KMS-11 (cell line): ENCODE measurements at regions not wholly inside any gene's neighbourhood (a gene's known extent, or its start where the extent isn't known, plus 50 kb on each side); places are given as distances from the start of the nearest gene placed in this dataset.

Source experiments
- H2AFZ ChIP-seq: fragments of 200-600 bp; sonication (generic); 2 replicates; pipeline ENCODE4 v1.6.1; 2016; ENCODE audit warnings: antibody characterized with exemption, mixed run types, low read depth
- H3K27ac ChIP-seq: fragments of 200-600 bp; sonication (generic); 2 replicates; pipeline ENCODE4 v1.6.1; 2016; ENCODE audit warnings: mild to moderate bottlenecking, mixed run types
- H3K27me3 ChIP-seq: fragments of 200-600 bp; sonication (generic); 2 replicates; pipeline ENCODE4 v1.6.1; 2017; ENCODE audit warnings: mild to moderate bottlenecking, low read depth, mixed run types, moderate library complexity; ENCODE audit not compliant: insufficient read depth
- H3K36me3 ChIP-seq: fragments of 200-600 bp; sonication (generic); 2 replicates; pipeline ENCODE4 v1.6.1; 2017; ENCODE audit warnings: mild to moderate bottlenecking, mixed run types; ENCODE audit not compliant: insufficient read depth
- H3K4me1 ChIP-seq: fragments of 200-600 bp; sonication (generic); 2 replicates; pipeline ENCODE4 v1.6.1; 2016; ENCODE audit warnings: mild to moderate bottlenecking, low read depth, mixed run types; ENCODE audit not compliant: poor library complexity, severe bottlenecking
- H3K4me2 ChIP-seq: fragments of 200-600 bp; sonication (generic); 2 replicates; pipeline ENCODE4 v1.7.0; 2016; ENCODE audit warnings: mild to moderate bottlenecking, mixed run types
- H3K4me3 ChIP-seq: fragments of 200-600 bp; sonication (generic); IDR thresholded peaks from 2 replicates; pipeline ENCODE4 v1.6.1; 2017; ENCODE audit warnings: low read depth, low read length, mixed read lengths; ENCODE audit not compliant: insufficient read depth
- H3K79me2 ChIP-seq: fragments of 200-600 bp; sonication (generic); 2 replicates; pipeline ENCODE4 v1.6.1; 2016; ENCODE audit warnings: low read depth, mixed run types; ENCODE audit not compliant: insufficient read depth
- H3K9ac ChIP-seq: fragments of 200-600 bp; sonication (generic); 2 replicates; pipeline ENCODE4 v1.6.1; 2016; ENCODE audit warnings: mild to moderate bottlenecking, mixed run types
- H4K20me1 ChIP-seq: fragments of 200-600 bp; sonication (generic); 2 replicates; pipeline ENCODE4 v1.6.1; 2016; ENCODE audit warnings: mild to moderate bottlenecking, mixed run types; ENCODE audit not compliant: insufficient read depth
- TF ChIP-seq, protein P1 (sequence below): fragments of 200-600 bp; sonication (generic); conservative IDR thresholded peaks from 2 replicates; pipeline ENCODE4 v1.6.1; 2017; ENCODE audit warnings: low read depth, mild to moderate bottlenecking, antibody characterized with exemption, low read length, moderate library complexity, mixed read lengths

DNA sequence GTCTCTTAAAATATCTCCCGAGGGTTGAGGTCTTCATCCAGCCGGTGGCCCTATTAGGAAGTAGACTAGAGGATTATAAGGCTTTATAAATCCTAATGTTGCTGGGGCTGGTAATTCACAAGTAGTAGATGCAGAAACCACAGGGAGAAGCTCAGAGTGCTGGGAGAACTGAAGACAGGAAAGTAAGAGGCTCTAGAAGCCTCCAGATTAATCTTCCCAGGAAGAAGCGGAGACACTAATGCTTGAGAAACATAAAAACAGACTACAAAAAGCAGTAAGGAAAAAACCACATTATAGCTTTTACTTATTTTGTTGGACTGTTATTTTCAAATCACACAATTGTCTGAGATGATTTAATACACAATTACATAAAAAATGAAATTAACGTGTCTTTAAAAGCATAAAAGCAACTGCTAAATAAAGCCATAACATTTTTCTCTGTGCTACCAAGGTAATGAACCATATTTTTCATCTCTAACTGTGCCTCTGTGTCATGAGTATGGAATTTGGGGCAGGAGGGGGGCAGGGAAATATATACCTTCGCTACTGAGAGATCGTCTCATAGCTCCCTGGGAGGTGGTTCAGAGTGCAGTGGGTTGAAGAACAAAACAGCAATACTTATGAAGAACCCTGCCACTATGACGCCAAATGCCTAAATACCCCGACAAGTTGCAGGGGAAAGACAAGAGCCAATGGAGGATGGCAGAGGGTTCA, 806.2 kb upstream of the WWC1 start:
- TF ChIP-seq, protein P1, sequence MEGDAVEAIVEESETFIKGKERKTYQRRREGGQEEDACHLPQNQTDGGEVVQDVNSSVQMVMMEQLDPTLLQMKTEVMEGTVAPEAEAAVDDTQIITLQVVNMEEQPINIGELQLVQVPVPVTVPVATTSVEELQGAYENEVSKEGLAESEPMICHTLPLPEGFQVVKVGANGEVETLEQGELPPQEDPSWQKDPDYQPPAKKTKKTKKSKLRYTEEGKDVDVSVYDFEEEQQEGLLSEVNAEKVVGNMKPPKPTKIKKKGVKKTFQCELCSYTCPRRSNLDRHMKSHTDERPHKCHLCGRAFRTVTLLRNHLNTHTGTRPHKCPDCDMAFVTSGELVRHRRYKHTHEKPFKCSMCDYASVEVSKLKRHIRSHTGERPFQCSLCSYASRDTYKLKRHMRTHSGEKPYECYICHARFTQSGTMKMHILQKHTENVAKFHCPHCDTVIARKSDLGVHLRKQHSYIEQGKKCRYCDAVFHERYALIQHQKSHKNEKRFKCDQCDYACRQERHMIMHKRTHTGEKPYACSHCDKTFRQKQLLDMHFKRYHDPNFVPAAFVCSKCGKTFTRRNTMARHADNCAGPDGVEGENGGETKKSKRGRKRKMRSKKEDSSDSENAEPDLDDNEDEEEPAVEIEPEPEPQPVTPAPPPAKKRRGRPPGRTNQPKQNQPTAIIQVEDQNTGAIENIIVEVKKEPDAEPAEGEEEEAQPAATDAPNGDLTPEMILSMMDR, result no peak
- no peaks in the 10 kb centered on the region for H3K79me2 ChIP-seq
- H3K27ac ChIP-seq, result no peak overlapping the region

GRCh38 chr5:167488371-167488770, 803.1 kb upstream of the WWC1 start:
- Histone ChIP-seq H3K79me2 (no peaks in the 10 kb centered on the region), H3K4me2 (no peak overlapping the region), H3K36me3 (no peaks in the 10 kb centered on the region), H2AFZ (no peak overlapping the region), H3K4me3 (no peak overlapping the region), H4K20me1 (no peaks in the 10 kb centered on the region), H3K9ac (no peak overlapping the region), H3K27me3 (no peaks in the 10 kb centered on the region), H3K4me1 (no peaks in the 10 kb centered on the region), H3K27ac (no peak overlapping the region)
- TF ChIP-seq, protein P1, result no peak

More for the DNA sequence above, 806.2 kb upstream of the WWC1 start:
- no peak overlapping the region for H3K4me2 ChIP-seq
- H4K20me1 ChIP-seq, result no peaks in the 10 kb centered on the region
- H3K36me3 ChIP-seq, result no peaks in the 10 kb centered on the region
- no peak overlapping the region for H3K9ac ChIP-seq
- no peak overlapping the region for H3K4me3 ChIP-seq
- H2AFZ ChIP-seq, result no peak overlapping the region
- H3K4me1 ChIP-seq, result no peaks in the 10 kb centered on the region
- no peaks in the 10 kb centered on the region for H3K27me3 ChIP-seq

DNA sequence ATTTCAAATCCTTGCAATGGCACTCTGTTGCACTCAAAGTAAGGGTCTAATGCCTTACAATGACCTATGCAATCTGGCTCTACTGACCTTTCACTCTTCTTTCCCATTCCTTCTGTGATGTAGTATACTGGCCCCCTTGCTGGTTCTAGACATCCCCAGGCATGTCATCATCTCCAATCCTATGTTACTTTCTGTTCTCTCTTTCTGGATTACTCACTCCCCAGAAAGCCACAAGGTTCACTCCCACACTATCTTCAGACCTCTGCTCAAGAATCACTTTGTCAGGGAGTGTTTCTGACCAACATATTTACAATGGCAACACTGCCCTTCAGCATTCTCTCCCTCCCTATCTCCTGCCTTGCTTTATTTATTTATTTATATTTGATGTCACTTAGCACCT, 802.2 kb upstream of the WWC1 start:
- no peak overlapping the region for H2AFZ ChIP-seq
- H3K4me1 ChIP-seq, result no peaks in the 10 kb centered on the region
- no peak overlapping the region for H3K4me2 ChIP-seq
- H3K4me3 ChIP-seq, result no peak overlapping the region
- H4K20me1 ChIP-seq, result no peaks in the 10 kb centered on the region
- no peak overlapping the region for H3K27ac ChIP-seq
- no peak overlapping the region for H3K9ac ChIP-seq
- H3K36me3 ChIP-seq, result no peaks in the 10 kb centered on the region
- TF ChIP-seq, protein P1, result no peak
- no peaks in the 10 kb centered on the region for H3K79me2 ChIP-seq
- no peaks in the 10 kb centered on the region for H3K27me3 ChIP-seq

DNA sequence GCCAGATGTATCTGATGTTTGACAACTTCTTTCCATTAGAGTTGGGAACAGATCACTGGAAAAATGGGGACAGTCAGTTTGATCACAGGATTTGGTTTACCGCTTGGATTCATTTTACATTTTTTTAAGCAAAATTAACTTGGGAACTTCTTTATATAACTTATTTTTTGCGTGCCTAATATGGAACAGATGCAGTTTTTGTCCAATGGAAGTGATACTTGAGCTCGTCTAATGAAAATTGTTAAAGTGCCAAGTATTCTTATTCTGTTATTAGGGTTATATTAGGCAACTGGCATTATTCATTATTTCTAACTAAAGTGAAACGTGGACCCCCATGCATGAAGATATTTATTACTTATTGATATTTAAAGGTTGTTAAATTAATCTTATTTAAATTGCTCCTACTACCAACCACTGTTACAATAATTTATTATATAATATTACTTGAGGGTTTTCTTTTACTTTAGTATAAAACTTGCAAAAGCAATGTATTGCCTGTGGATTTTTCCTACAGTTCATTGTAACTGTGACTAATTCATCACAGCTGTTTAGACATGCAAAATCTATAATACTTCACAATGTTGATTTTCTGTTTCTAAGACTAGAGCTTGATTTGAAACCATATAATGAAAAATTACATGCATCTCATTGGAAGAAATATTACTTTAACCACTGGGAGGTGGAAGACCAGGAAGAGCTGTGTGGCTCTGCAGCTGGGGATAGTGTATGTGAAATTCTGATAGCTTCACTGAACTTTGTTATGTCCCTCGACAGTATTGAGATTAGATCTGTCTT, 787.3 kb upstream of the WWC1 start:
- no peak overlapping the region for H3K4me3 ChIP-seq
- no peaks in the 10 kb centered on the region for H3K27me3 ChIP-seq
- no peaks in the 10 kb centered on the region for H3K79me2 ChIP-seq
- no peak overlapping the region for H3K27ac ChIP-seq
- H3K4me1 ChIP-seq, result no peaks in the 10 kb centered on the region
- H3K36me3 ChIP-seq, result no peaks in the 10 kb centered on the region
- H3K4me2 ChIP-seq, result no peak overlapping the region
- H3K9ac ChIP-seq, result no peak overlapping the region
- no peak overlapping the region for H2AFZ ChIP-seq
- H4K20me1 ChIP-seq, result no peaks in the 10 kb centered on the region
- TF ChIP-seq, protein P1, result no peak
